HEK293 (cell line): ENCODE measurements at regions not wholly inside any gene's neighbourhood (a gene's known extent, or its start where the extent isn't known, plus 50 kb on each side); places are given as distances from the start of the nearest gene placed in this dataset.

Experiments used
- CTCF ChIA-PET: fragments of 350-600 bp; formaldehyde crosslinking; extraction: SDS; loops from one replicate; lab custom pipeline; 2021; ENCODE audit warnings: antibody characterized with exemption; lab: Yijun Ruan, JAX
- POLR2A ChIA-PET: fragments of 300-600 bp; formaldehyde crosslinking; extraction: SDS; loops from one replicate; lab custom pipeline; 2020; ENCODE audit warnings: antibody characterized with exemption, inconsistent platforms; lab: Yijun Ruan, JAX
- H3K27ac ChIP-seq: fragments of 200-500 bp; sonication (Bioruptor generic); 2 replicates; pipeline ENCODE4 v1.5.1; 2014; ENCODE audit warnings: low read depth, low read length, control low read depth, inconsistent platforms; ENCODE audit errors: extremely low read depth
- H3K36me3 ChIP-seq, 2 experiments: fragments of 200-500 bp in 1 of 2; sonication (Bioruptor generic) in 1 of 2; 1 replicate in 1 of 2; 2 replicates in 1 of 2; pipeline ENCODE4 v1.5.1; 2014 to 2017; ENCODE audit warnings: inconsistent platforms in 2 of 2, low read length in 2 of 2; ENCODE audit not compliant: control insufficient read depth in 2 of 2, insufficient read depth in 1 of 2
- H3K4me1 ChIP-seq: fragments of 200-500 bp; sonication (Bioruptor generic); 2 replicates; pipeline ENCODE4 v1.5.1; 2014; ENCODE audit warnings: mild to moderate bottlenecking, low read length, inconsistent platforms; ENCODE audit not compliant: control insufficient read depth, insufficient read depth
- H3K4me3 ChIP-seq: 2 replicates; pipeline ENCODE4 v1.5.1; 2011; ENCODE audit warnings: low read depth, mild to moderate bottlenecking, control low read depth, low read length, moderate library complexity
- H3K9me3 ChIP-seq: fragments of 200-500 bp; sonication (Bioruptor generic); 2 replicates; pipeline ENCODE4 v1.5.1; 2014; ENCODE audit warnings: low read depth, low read length, inconsistent platforms; ENCODE audit not compliant: control insufficient read depth, insufficient read depth
- ZFHX2 ChIP-seq: fragments of 450-650 bp; formaldehyde crosslinking; conservative IDR thresholded peaks from 2 replicates; pipeline ENCODE4 v1.5.1; 2016; ENCODE audit warnings: missing biosample characterization, missing genetic modification characterization
- ZFP69B ChIP-seq: fragments of 450-650 bp; formaldehyde crosslinking; IDR thresholded peaks from 2 replicates; pipeline ENCODE4 v1.5.1; 2016; ENCODE audit warnings: missing biosample characterization, missing genetic modification characterization
- ZNF121 ChIP-seq: fragments of 450-650 bp; formaldehyde crosslinking; IDR thresholded peaks from 2 replicates; pipeline ENCODE4 v1.5.1; 2016; ENCODE audit warnings: missing biosample characterization, missing genetic modification characterization
- ZNF157 ChIP-seq: fragments of 450-650 bp; formaldehyde crosslinking; IDR thresholded peaks from 2 replicates; pipeline ENCODE4 v1.5.1; 2016; ENCODE audit warnings: missing biosample characterization, missing genetic modification characterization
- ZNF18 ChIP-seq: fragments of 450-650 bp; formaldehyde crosslinking; IDR thresholded peaks from 2 replicates; pipeline ENCODE4 v1.5.1; 2016; ENCODE audit warnings: missing biosample characterization, missing genetic modification characterization
- ZNF19 ChIP-seq: fragments of 450-650 bp; formaldehyde crosslinking; IDR thresholded peaks from 2 replicates; pipeline ENCODE4; 2016; ENCODE audit warnings: missing biosample characterization, missing genetic modification characterization, low read depth
- ZNF223 ChIP-seq: fragments of 450-650 bp; formaldehyde crosslinking; IDR thresholded peaks from 2 replicates; pipeline ENCODE4 v1.5.1; 2016; ENCODE audit warnings: missing biosample characterization, missing genetic modification characterization
- ZNF423 ChIP-seq: fragments of 450-650 bp; formaldehyde crosslinking; IDR thresholded peaks from 2 replicates; pipeline ENCODE4 v1.5.1; 2016; ENCODE audit warnings: missing biosample characterization, missing genetic modification characterization
- ZNF585B ChIP-seq: fragments of 450-650 bp; formaldehyde crosslinking; IDR thresholded peaks from 2 replicates; pipeline ENCODE4 v1.5.1; 2016; ENCODE audit warnings: missing biosample characterization, missing genetic modification characterization
- ZNF776 ChIP-seq: fragments of 450-650 bp; formaldehyde crosslinking; IDR thresholded peaks from 2 replicates; pipeline ENCODE4 v1.5.0; 2017; ENCODE audit warnings: missing biosample characterization, missing genetic modification characterization, borderline replicate concordance
- ZNF792 ChIP-seq: fragments of 450-650 bp; formaldehyde crosslinking; IDR thresholded peaks from 2 replicates; pipeline ENCODE4 v1.5.1; 2016; ENCODE audit warnings: missing biosample characterization, missing genetic modification characterization
- ZSCAN23 ChIP-seq: fragments of 450-650 bp; formaldehyde crosslinking; IDR thresholded peaks from 2 replicates; pipeline ENCODE4 v1.5.1; 2016; ENCODE audit warnings: missing biosample characterization, missing genetic modification characterization
- ZSCAN4 ChIP-seq: fragments of 450-650 bp; formaldehyde crosslinking; IDR thresholded peaks from 2 replicates; pipeline ENCODE4 v1.5.1; 2017; ENCODE audit warnings: missing biosample characterization, missing genetic modification characterization

GRCh38 chr10:33708561-33708960 is 374.1 kb upstream of the NRP1 start (continued):
- TF ChIP-seq ZNF18 (tag by site-specific recombination), result no peak

- H3K4me3 ChIP-seq, result no peak overlapping the region
- H3K36me3 ChIP-seq, result no peaks in the 10 kb centered on the region
- H3K27ac ChIP-seq, result no peak overlapping the region
- H3K4me1 ChIP-seq, result no peaks in the 10 kb centered on the region
- TF ChIP-seq ZNF121 (tag by site-specific recombination), result no peak
- ChIA-PET CTCF (no interaction called here), POLR2A (no interaction called here)
- no peaks in the 10 kb centered on the region for H3K9me3 ChIP-seq
Observed at GRCh38 chr10:33706746-33707145, 372.3 kb upstream of the NRP1 start.

- no peaks in the 10 kb centered on the region for H3K36me3 ChIP-seq
- no peak for TF ChIP-seq ZNF585B
- TF ChIP-seq ZSCAN4 (tag by site-specific recombination), result no peak
- TF ChIP-seq, all 188 proteins: peak for 0
- no peak overlapping the region for H3K27ac ChIP-seq
- H3K4me3 ChIP-seq, result no peak overlapping the region
- POLR2A ChIA-PET, result no interaction called here
- CTCF ChIA-PET, result no interaction called here
- H3K9me3 ChIP-seq, result no peaks in the 10 kb centered on the region
- H3K4me1 ChIP-seq, result no peaks in the 10 kb centered on the region
Observed at GRCh38 chr10:33706191-33706590, 371.7 kb upstream of the NRP1 start.

- POLR2A ChIA-PET, result no interaction called here
- TF ChIP-seq ZNF157 (tag by site-specific recombination), result no peak
- TF ChIP-seq ZSCAN23 (tag by site-specific recombination), result no peak
- TF ChIP-seq ZNF19 (tag by site-specific recombination), result no peak
- no peak for TF ChIP-seq ZNF423 (tag by site-specific recombination)
- Histone ChIP-seq H3K36me3 (no peaks in the 10 kb centered on the region), H3K4me3 (no peak overlapping the region), H3K4me1 (no peaks in the 10 kb centered on the region), H3K27ac (no peak overlapping the region), H3K9me3 (no peaks in the 10 kb centered on the region)
- CTCF ChIA-PET, result interaction anchor here (0.6 kb wide), 1 partner anchor 53 kb away, joined by 4 read pairs; no protein-coding TSS in a partner anchor
Observed at GRCh38 chr10:33704214-33704830, 369.9 kb upstream of the NRP1 start.

- no peaks in the 10 kb centered on the region for H3K4me1 ChIP-seq
- POLR2A ChIA-PET, result no interaction called here
- TF ChIP-seq ZNF792 (tag by site-specific recombination) (no peak), ZFHX2 (tag by site-specific recombination) (0 out of 2 replicates have a peak, but pooled peaks have one; percentile 12), ZNF223 (tag by site-specific recombination) (no peak), ZNF776 (tag by site-specific recombination) (no peak), ZFP69B (no peak), ZNF19 (tag by site-specific recombination) (no peak)
- TF ChIP-seq, all 188 proteins: peak for 1
- Histone ChIP-seq H3K36me3 (no peaks in the 10 kb centered on the region), H3K4me3 (no peak overlapping the region), H3K27ac (no peak overlapping the region), H3K9me3 (no peaks in the 10 kb centered on the region)
- CTCF ChIA-PET, result no interaction called here
Observed at GRCh38 chr10:33703501-33704213, 369.2 kb upstream of the NRP1 start.
